H1 (cell line): ENCODE measurements at regions not wholly inside any gene's neighbourhood (a gene's known extent, or its start where the extent isn't known, plus 50 kb on each side); places are given as distances from the start of the nearest gene placed in this dataset.

Experiments used
- CTCF ChIA-PET: fragments of 300-600 bp; sonication (Branson Sonifier 250); formaldehyde crosslinking; loops from one replicate; lab custom pipeline; 2021; ENCODE audit not compliant: partially characterized antibody; lab: Charles Lee
- POLR2A ChIA-PET: fragments of 300-600 bp; sonication (Branson Sonifier 250); formaldehyde crosslinking; loops from one replicate; lab custom pipeline; 2021; ENCODE audit warnings: inconsistent platforms; ENCODE audit not compliant: partially characterized antibody; lab: Charles Lee
- DNase-seq, 2 experiments: peaks; one replicate each; pipeline versions ENCODE4 v3.0.0 to v3.0.0-alpha.2; 2010 to 2022; ENCODE audit warnings: low spot score in 2 of 2, low read depth in 1 of 2, mixed read lengths in 1 of 2
- FAIRE-seq: peaks from 2 replicates; lab custom pipeline; 2011; peaks lifted over from hg19 to GRCh38; lab: Jason Lieb, UNC
- H2AFZ ChIP-seq: 2 replicates; pipeline ENCODE4 v1.8.1; 2012; ENCODE audit warnings: low read length, inconsistent platforms
- H2AK5ac ChIP-seq: 2 replicates; pipeline ENCODE4 v1.6.1; 2013; ENCODE audit warnings: low read depth, low read length
- H2BK120ac ChIP-seq: replicated peaks from 2 replicates; pipeline ENCODE3; 2013; ENCODE audit warnings: low read depth, low read length, inconsistent platforms
- H2BK12ac ChIP-seq: 2 replicates; pipeline ENCODE4 v1.6.1; 2013; ENCODE audit warnings: low read depth, low read length
- H2BK15ac ChIP-seq: 2 replicates; pipeline ENCODE4 v1.6.1; 2013; ENCODE audit warnings: low read length
- H2BK20ac ChIP-seq: 2 replicates; pipeline ENCODE4 v1.6.1; 2013; ENCODE audit warnings: low read length
- H2BK5ac ChIP-seq: 2 replicates; pipeline ENCODE4 v1.6.1; 2013; ENCODE audit warnings: low read depth, low read length
- H3K14ac ChIP-seq: 2 replicates; pipeline ENCODE4 v1.6.1; 2013; ENCODE audit warnings: inconsistent platforms; ENCODE audit not compliant: insufficient read length
- H3K18ac ChIP-seq: 2 replicates; pipeline ENCODE4 v1.6.1; 2013; ENCODE audit warnings: low read length; ENCODE audit errors: extremely low read depth
- H3K23ac ChIP-seq: 2 replicates; pipeline ENCODE4 v1.6.1; 2013; ENCODE audit warnings: inconsistent platforms; ENCODE audit not compliant: insufficient read length
- H3K23me2 ChIP-seq: 2 replicates; pipeline ENCODE4 v1.6.1; 2013; ENCODE audit warnings: low read depth, low read length
- H3K27ac ChIP-seq: 2 replicates; pipeline ENCODE4 v1.6.1; 2011; ENCODE audit warnings: low read depth, low read length, inconsistent platforms
- H3K27me3 ChIP-seq, 4 experiments: replicated peaks in 1 of 4; 1 replicate in 1 of 4; 2 replicates in 3 of 4; pipeline versions ENCODE4 v1.6.1 to v1.8.1; 2011 to 2013; ENCODE audit warnings: low read length in 3 of 4, mild to moderate bottlenecking in 3 of 4, inconsistent platforms in 2 of 4, mixed read lengths in 2 of 4, moderate library complexity in 1 of 4; ENCODE audit not compliant: control insufficient read depth in 3 of 4, insufficient read depth in 3 of 4; ENCODE audit errors: extremely low read depth in 1 of 4
- H3K36me3 ChIP-seq, 4 experiments: 2 replicates each; pipeline versions ENCODE4 v1.6.1 to v1.8.1; 2011 to 2013; ENCODE audit warnings: mild to moderate bottlenecking in 4 of 4, low read length in 3 of 4, moderate library complexity in 2 of 4, control low read depth in 1 of 4, inconsistent platforms in 1 of 4; ENCODE audit not compliant: insufficient read depth in 4 of 4, control insufficient read depth in 2 of 4
- H3K4ac ChIP-seq: replicated peaks from 2 replicates; pipeline ENCODE3; 2013; ENCODE audit warnings: low read length, low read depth, mixed read lengths, inconsistent platforms; ENCODE audit not compliant: insufficient read length
- H3K4me1 ChIP-seq, 4 experiments: replicated peaks in 1 of 4; 1 replicate in 1 of 4; 2 replicates in 3 of 4; pipeline versions ENCODE4 v1.6.1 to v1.8.1; 2011 to 2013; ENCODE audit warnings: low read length in 3 of 4, inconsistent platforms in 2 of 4, mixed read lengths in 1 of 4; ENCODE audit not compliant: insufficient read depth in 4 of 4, control insufficient read depth in 3 of 4
- H3K4me2 ChIP-seq, 2 experiments: 2 replicates each; pipeline versions ENCODE4 v1.6.1 to v1.8.1; 2011 to 2013; ENCODE audit warnings: low read depth in 2 of 2, low read length in 2 of 2, control low read depth in 1 of 2, inconsistent platforms in 1 of 2, mild to moderate bottlenecking in 1 of 2; ENCODE audit not compliant: insufficient read depth in 1 of 2
- H3K4me3 ChIP-seq, 4 experiments: fragments of 200-600, 300-600 bp in 1 of 4; sonication (generic), shearing (Covaris generic), sonication (Bioruptor Twin) in 1 of 4; 2 replicates each; pipeline versions ENCODE4 v1.5.1 to v1.8.1; 2011 to 2016; ENCODE audit warnings: low read length in 4 of 4, low read depth in 3 of 4, control low read depth in 2 of 4, inconsistent platforms in 2 of 4, mild to moderate bottlenecking in 2 of 4, mixed read lengths in 1 of 4, moderate library complexity in 1 of 4; ENCODE audit not compliant: insufficient read depth in 2 of 4; ENCODE audit errors: extremely low read depth in 1 of 4
- H3K56ac ChIP-seq: replicated peaks from 2 replicates; pipeline ENCODE3; 2013; ENCODE audit warnings: low read depth, mild to moderate bottlenecking, mixed read lengths, low read length, inconsistent platforms; ENCODE audit not compliant: insufficient read length
- H3K79me1 ChIP-seq: 2 replicates; pipeline ENCODE4 v1.6.1; 2013; ENCODE audit warnings: low read depth, low read length, control low read depth
- H3K79me2 ChIP-seq, 2 experiments: 2 replicates each; pipeline versions ENCODE4 v1.6.1 to v1.8.1; 2012 to 2013; ENCODE audit warnings: low read length in 2 of 2, mild to moderate bottlenecking in 2 of 2, inconsistent platforms in 1 of 2; ENCODE audit not compliant: insufficient read depth in 2 of 2, control insufficient read depth in 1 of 2
- H3K9ac ChIP-seq, 4 experiments: replicated peaks in 1 of 4; 1 replicate in 1 of 4; 2 replicates in 3 of 4; pipeline versions ENCODE4 v1.6.1 to v1.8.1; 2011 to 2013; ENCODE audit warnings: low read depth in 3 of 4, low read length in 3 of 4, control low read depth in 2 of 4, mild to moderate bottlenecking in 2 of 4, moderate library complexity in 2 of 4, inconsistent platforms in 1 of 4; ENCODE audit errors: extremely low read depth in 1 of 4
- H3K9me3 ChIP-seq, 2 experiments: 2 replicates each; pipeline versions ENCODE4 v1.6.1 to v1.8.1; 2012 to 2013; ENCODE audit warnings: mild to moderate bottlenecking in 2 of 2, moderate library complexity in 2 of 2, control low read depth in 1 of 2, inconsistent platforms in 1 of 2, low read depth in 1 of 2, low read length in 1 of 2, mixed read lengths in 1 of 2; ENCODE audit not compliant: insufficient read depth in 2 of 2
- H4K20me1 ChIP-seq, 2 experiments: replicated peaks in 1 of 2; 2 replicates each; pipeline versions ENCODE3 to v1.8.1; 2011 to 2013; ENCODE audit warnings: inconsistent platforms in 2 of 2, low read length in 2 of 2, mild to moderate bottlenecking in 1 of 2; ENCODE audit not compliant: insufficient read depth in 2 of 2, control insufficient read depth in 1 of 2
- H4K5ac ChIP-seq: 2 replicates; pipeline ENCODE4 v1.6.1; 2013; ENCODE audit warnings: low read length, low read depth, mixed read lengths, inconsistent platforms; ENCODE audit not compliant: insufficient read length
- H4K8ac ChIP-seq: 2 replicates; pipeline ENCODE4 v1.8.0; 2013; ENCODE audit warnings: mild to moderate bottlenecking, moderate library complexity, low read length, inconsistent platforms; ENCODE audit not compliant: insufficient read depth; ENCODE audit errors: extremely low read depth
- H4K91ac ChIP-seq: replicated peaks from 2 replicates; pipeline ENCODE3; 2013; ENCODE audit warnings: low read length, mixed read lengths, inconsistent platforms; ENCODE audit not compliant: insufficient read length
- ATF3 ChIP-seq: IDR thresholded peaks from 2 replicates; pipeline ENCODE4 v1.6.1; 2011; ENCODE audit warnings: low read depth, mild to moderate bottlenecking, low read length; ENCODE audit not compliant: insufficient read depth
- CHD2 ChIP-seq: IDR thresholded peaks from 2 replicates; pipeline ENCODE4 v1.6.1; 2012; ENCODE audit warnings: low read length, improper control_type of control experiment
- CREB1 ChIP-seq: IDR thresholded peaks from 2 replicates; pipeline ENCODE4 v1.6.1; 2012; ENCODE audit warnings: inconsistent platforms
- JUN ChIP-seq: IDR thresholded peaks from 2 replicates; pipeline ENCODE4 v1.6.1; 2011; ENCODE audit warnings: low read depth, mild to moderate bottlenecking, improper control_type of control experiment, low read length
- JUND ChIP-seq: IDR thresholded peaks from 2 replicates; pipeline ENCODE4 v1.6.1; 2011; ENCODE audit warnings: mild to moderate bottlenecking, improper control_type of control experiment, low read length
- NRF1 ChIP-seq: IDR thresholded peaks from 2 replicates; pipeline ENCODE4 v1.6.1; 2011; ENCODE audit warnings: mild to moderate bottlenecking, low read depth, low read length, improper control_type of control experiment
- RBBP5 ChIP-seq: IDR thresholded peaks from 2 replicates; pipeline ENCODE4 v1.7.1; 2012; ENCODE audit warnings: low read depth, mild to moderate bottlenecking, inconsistent platforms, low read length, moderate library complexity, borderline replicate concordance
- RFX5 ChIP-seq: IDR thresholded peaks from 2 replicates; pipeline ENCODE4 v1.6.1; 2011; ENCODE audit warnings: low read depth, low read length, improper control_type of control experiment, borderline replicate concordance
- RXRA ChIP-seq: IDR thresholded peaks from 2 replicates; pipeline ENCODE4 v1.6.1; 2011; ENCODE audit warnings: low read depth, mild to moderate bottlenecking, low read length, moderate library complexity; ENCODE audit not compliant: insufficient read depth
- SUZ12 ChIP-seq: fragments of 200-600 bp; sonication (generic); IDR thresholded peaks from 2 replicates; pipeline ENCODE4 v1.6.1; 2012; ENCODE audit warnings: mild to moderate bottlenecking, inconsistent platforms, low read length, moderate library complexity, mixed read lengths
- WGBS, 2 experiments: shearing (Covaris generic) in 1 of 2; methylation state at CpG; one replicate each; pipeline versions ENCODE4 v1.1.6 to v1.1.7; 2013 to 2015; ENCODE audit warnings: low lambda C conversion rate in 2 of 2, mixed read lengths in 2 of 2, inconsistent platforms in 1 of 2, low coverage in 1 of 2, missing lambda C conversion rate in 1 of 2; ENCODE audit not compliant: insufficient replicate concordance in 2 of 2, insufficient coverage in 1 of 2, insufficient read length in 1 of 2; ENCODE audit errors: extremely low coverage in 1 of 2, missing lambda C conversion rate in 1 of 2; 5-methylcytosine and 5-hydroxymethylcytosine counted together

- Histone ChIP-seq H3K27me3 (0 out of 7 replicates have a peak, but pooled peaks cover 0 to 3% (median 0%) of the 10 kb centered on the region in 4 experiments), H2BK20ac (no peak overlapping the region), H4K91ac (no peak overlapping the region), H3K23ac (no peak overlapping the region), H3K4me3 (no peak overlapping the region), H2BK12ac (no peak overlapping the region), H2BK120ac (no peak overlapping the region), H4K5ac (no peak overlapping the region), H3K9ac (no peak overlapping the region), H4K8ac (no peak overlapping the region), H3K23me2 (no peaks in the 10 kb centered on the region), H2AFZ (no peak overlapping the region), H4K20me1 (no peaks in the 10 kb centered on the region), H3K4me1 (no peaks in the 10 kb centered on the region), H3K4ac (no peak overlapping the region), H3K56ac (no peak overlapping the region), H3K4me2 (no peak overlapping the region), H3K36me3 (no peaks in the 10 kb centered on the region), H3K27ac (no peak overlapping the region), H3K79me2 (no peaks in the 10 kb centered on the region), H2BK5ac (no peak overlapping the region), H3K79me1 (no peaks in the 10 kb centered on the region), H2BK15ac (no peak overlapping the region), H3K18ac (no peak overlapping the region), H3K9me3 (peaks cover 33 to 39% of the 10 kb centered on the region in 2 experiments), H3K14ac (no peak overlapping the region), H2AK5ac (no peak overlapping the region)
- no peak for DNase-seq
- TF ChIP-seq JUN: no peak
- no peak for TF ChIP-seq RBBP5
- TF ChIP-seq CREB1: no peak
- TF ChIP-seq RFX5: no peak
- TF ChIP-seq SUZ12: no peak
- no peak for TF ChIP-seq JUND
- TF ChIP-seq ATF3: no peak
- TF ChIP-seq RXRA: no peak
- TF ChIP-seq NRF1: no peak
- no peak for TF ChIP-seq CHD2
- ChIA-PET POLR2A (interaction anchor here (1.5 kb wide), 1 partner anchor 14 kb away, joined by 3 read pairs; no protein-coding TSS in a partner anchor), CTCF (no interaction called here)
- 91% methylated on average over 10 of the region's 10 CpGs; no CpG with 5 or more reads in 1 of the 2 experiments for WGBS, 2 experiments
- no peak for FAIRE-seq
These were observed 78.0 kb upstream of the SHANK2 start for GRCh38 chr11:71330349-71330748.
